ENCODE measurements at regions not wholly inside any gene's neighbourhood (a gene's known extent, or its start where the extent isn't known, plus 50 kb on each side); places are given as distances from the start of the nearest gene placed in this dataset.

- no peak for DNase-seq
- H3K4me3 ChIP-seq, result no peak overlapping the region
- H3K4me1 ChIP-seq, result no peaks in the 10 kb centered on the region
- 80 to 93% methylated on average over 4 to 5 of the region's 5 CpGs for WGBS, 2 donors (ENCODE audit: low coverage in 1 of 2)
- H3K27me3 ChIP-seq, result no peaks in the 10 kb centered on the region
- H3K9me3 ChIP-seq, result no peaks in the 10 kb centered on the region
- no peak for TF ChIP-seq POLR2AphosphoS5 (IDR thresholded peaks at IDR 0.05)
- H3K27ac ChIP-seq, result no peak overlapping the region
- intact Hi-C loops (cut with DNase I; ENCODE audit: low total_unique reads) (no loop called here), in situ Hi-C loops (cut with MboI; ENCODE audit: low pct_ligation_motif_present in 1 of 4, low pct_unique_long_range_greater_than_20kb in 1 of 4, low sequenced_read_pairs in 3 of 4) (loop anchor here (5.0 to 25.0 kb wide), 5 partner anchors 489 to 939 kb away; no protein-coding TSS in a partner anchor)
- H3K36me3 ChIP-seq, result no peaks in the 10 kb centered on the region
These were observed 995.4 kb downstream of the MAT2B start for GRCh38 chr5:164500856-164501255.

GRCh38 chr5:164501344-164501743 lies 995.9 kb downstream of the MAT2B start:
- intact Hi-C loops (cut with DNase I; ENCODE audit: low total_unique reads), result no loop called here

GRCh38 chr5:164504141-164504772 lies 998.8 kb downstream of the MAT2B start:
- no peaks in the 10 kb centered on the region for H3K9me3 ChIP-seq
- H3K4me3 ChIP-seq, result no peak overlapping the region
- peak; percentile 15 for DNase-seq
- TF ChIP-seq CTCF (IDR thresholded peaks at IDR 0.05) (peak; percentile 70 to 78 (median 77)), POLR2A (IDR thresholded peaks at IDR 0.05) (no peak), EP300 (IDR thresholded peaks at IDR 0.05; ENCODE audit: low read depth) (no peak)
- H3K27me3 ChIP-seq, result no peaks in the 10 kb centered on the region
- in situ Hi-C loops (cut with MboI; ENCODE audit: low pct_ligation_motif_present in 1 of 4, low pct_unique_long_range_greater_than_20kb in 1 of 4, low sequenced_read_pairs in 3 of 4) (loop anchor here (5.0 to 25.0 kb wide), 5 partner anchors 492 to 942 kb away; no protein-coding TSS in a partner anchor), intact Hi-C loops (cut with DNase I; ENCODE audit: low total_unique reads) (no loop called here)
- H3K4me1 ChIP-seq, result no peaks in the 10 kb centered on the region
- WGBS, 2 donors (ENCODE audit: low coverage in 1 of 2), result 23 to 28% methylated on average over 7 of the region's 7 CpGs
- no peaks in the 10 kb centered on the region for H3K36me3 ChIP-seq
- no peak overlapping the region for H3K27ac ChIP-seq

More at GRCh38 chr5:164501344-164501743, 995.9 kb downstream of the MAT2B start:
- Histone ChIP-seq H3K27ac (no peak overlapping the region), H3K36me3 (no peaks in the 10 kb centered on the region), H3K9me3 (no peaks in the 10 kb centered on the region), H3K4me1 (no peaks in the 10 kb centered on the region), H3K27me3 (no peaks in the 10 kb centered on the region), H3K4me3 (no peak overlapping the region)
- in situ Hi-C loops (cut with MboI; ENCODE audit: low pct_ligation_motif_present in 1 of 4, low pct_unique_long_range_greater_than_20kb in 1 of 4, low sequenced_read_pairs in 3 of 4), result loop anchor here (5.0 to 25.0 kb wide), 5 partner anchors 489 to 939 kb away; no protein-coding TSS in a partner anchor
- no peak for TF ChIP-seq EP300 (IDR thresholded peaks at IDR 0.05; ENCODE audit: low read depth)
- TF ChIP-seq POLR2AphosphoS5 (IDR thresholded peaks at IDR 0.05), result no peak
- no peak for TF ChIP-seq CTCF (IDR thresholded peaks at IDR 0.05)
- no peak for TF ChIP-seq POLR2A (IDR thresholded peaks at IDR 0.05)
- 51 to 63% methylated on average over 3 of the region's 3 CpGs for WGBS, 2 donors (ENCODE audit: low coverage in 1 of 2)
- DNase-seq, result no peak

- Histone ChIP-seq H3K9me3 (no peaks in the 10 kb centered on the region), H3K4me1 (no peaks in the 10 kb centered on the region), H3K27me3 (no peaks in the 10 kb centered on the region), H3K27ac (no peak overlapping the region), H3K36me3 (no peaks in the 10 kb centered on the region), H3K4me3 (no peak overlapping the region)
- TF ChIP-seq EP300 (IDR thresholded peaks at IDR 0.05; ENCODE audit: low read depth), result no peak
- no peak for TF ChIP-seq POLR2A (IDR thresholded peaks at IDR 0.05)
- no peak for TF ChIP-seq POLR2AphosphoS5 (IDR thresholded peaks at IDR 0.05)
- TF ChIP-seq CTCF (IDR thresholded peaks at IDR 0.05), result no peak
- 64 to 71% methylated on average over 4 of the region's 4 CpGs for WGBS, 2 donors (ENCODE audit: low coverage in 1 of 2)
- intact Hi-C loops (cut with DNase I; ENCODE audit: low total_unique reads) (no loop called here), in situ Hi-C loops (cut with MboI; ENCODE audit: low pct_ligation_motif_present in 1 of 4, low pct_unique_long_range_greater_than_20kb in 1 of 4, low sequenced_read_pairs in 3 of 4) (loop anchor here in 3 of 4 donors (10.0 to 25.0 kb wide), 4 partner anchors 493 to 943 kb away; no protein-coding TSS in a partner anchor)
- no peak for DNase-seq
These were observed 1000.4 kb downstream of the MAT2B start for GRCh38 chr5:164505791-164506190.

Measured in transverse colon (tissue), 4 donors.